ENCODE measurements at regions not wholly inside any gene's neighbourhood (a gene's known extent, or its start where the extent isn't known, plus 50 kb on each side); places are given as distances from the start of the nearest gene placed in this dataset.

DNA sequence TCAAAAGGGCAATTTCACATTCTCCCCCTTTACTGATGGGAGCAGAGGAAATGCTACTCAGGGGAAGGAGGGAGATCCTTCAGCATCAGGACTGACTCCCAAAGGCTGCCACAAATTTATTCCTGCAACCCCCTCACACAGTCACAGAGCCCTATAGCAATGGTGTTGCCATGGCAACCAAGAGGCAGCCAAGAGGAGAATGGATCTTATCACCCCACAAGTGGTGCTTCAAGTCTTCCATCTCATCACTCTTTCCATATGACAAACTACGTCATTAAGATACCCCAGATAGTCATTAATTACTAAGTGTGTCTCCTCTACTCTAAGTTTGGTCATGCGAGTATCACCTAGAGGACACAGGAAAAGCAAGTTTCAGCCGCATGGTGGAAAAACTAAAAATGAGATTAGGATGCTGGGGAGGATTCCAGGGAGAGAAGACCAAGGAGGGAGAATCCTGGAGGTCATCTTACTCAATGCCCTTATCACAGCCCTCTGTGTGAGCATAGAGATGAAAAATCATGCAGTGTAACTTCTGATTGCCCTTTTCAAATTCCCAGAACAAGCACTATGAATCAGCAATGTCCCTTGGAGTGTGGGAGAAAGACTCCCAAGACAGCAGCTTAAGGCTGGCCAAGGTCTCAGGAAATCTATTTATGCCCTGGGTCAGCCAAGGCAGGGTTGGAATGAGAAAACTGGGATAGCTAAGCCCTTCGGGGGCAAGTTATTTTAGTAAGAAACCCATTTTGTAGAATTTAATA, 885.7 kb upstream of the KLHL29 start:
- ChIA-PET POLR2A (no interaction called here), CTCF (no interaction called here)
- DNase-seq (ENCODE audit: low read depth, low spot score) (no peak), ATAC-seq (no peak)
- no peaks in the 10 kb centered on the region for H3K4me1 ChIP-seq (ENCODE audit: control insufficient read depth, insufficient read depth, low read length)
- H3K36me3 ChIP-seq (ENCODE audit: control insufficient read depth, insufficient read depth, low read length): no peaks in the 10 kb centered on the region
- in situ Hi-C loops (cut with HindIII; ENCODE audit: low pct_unique_long_range_greater_than_20kb, low sequenced_read_pairs): no loop called here
- TF ChIP-seq, protein P1, sequence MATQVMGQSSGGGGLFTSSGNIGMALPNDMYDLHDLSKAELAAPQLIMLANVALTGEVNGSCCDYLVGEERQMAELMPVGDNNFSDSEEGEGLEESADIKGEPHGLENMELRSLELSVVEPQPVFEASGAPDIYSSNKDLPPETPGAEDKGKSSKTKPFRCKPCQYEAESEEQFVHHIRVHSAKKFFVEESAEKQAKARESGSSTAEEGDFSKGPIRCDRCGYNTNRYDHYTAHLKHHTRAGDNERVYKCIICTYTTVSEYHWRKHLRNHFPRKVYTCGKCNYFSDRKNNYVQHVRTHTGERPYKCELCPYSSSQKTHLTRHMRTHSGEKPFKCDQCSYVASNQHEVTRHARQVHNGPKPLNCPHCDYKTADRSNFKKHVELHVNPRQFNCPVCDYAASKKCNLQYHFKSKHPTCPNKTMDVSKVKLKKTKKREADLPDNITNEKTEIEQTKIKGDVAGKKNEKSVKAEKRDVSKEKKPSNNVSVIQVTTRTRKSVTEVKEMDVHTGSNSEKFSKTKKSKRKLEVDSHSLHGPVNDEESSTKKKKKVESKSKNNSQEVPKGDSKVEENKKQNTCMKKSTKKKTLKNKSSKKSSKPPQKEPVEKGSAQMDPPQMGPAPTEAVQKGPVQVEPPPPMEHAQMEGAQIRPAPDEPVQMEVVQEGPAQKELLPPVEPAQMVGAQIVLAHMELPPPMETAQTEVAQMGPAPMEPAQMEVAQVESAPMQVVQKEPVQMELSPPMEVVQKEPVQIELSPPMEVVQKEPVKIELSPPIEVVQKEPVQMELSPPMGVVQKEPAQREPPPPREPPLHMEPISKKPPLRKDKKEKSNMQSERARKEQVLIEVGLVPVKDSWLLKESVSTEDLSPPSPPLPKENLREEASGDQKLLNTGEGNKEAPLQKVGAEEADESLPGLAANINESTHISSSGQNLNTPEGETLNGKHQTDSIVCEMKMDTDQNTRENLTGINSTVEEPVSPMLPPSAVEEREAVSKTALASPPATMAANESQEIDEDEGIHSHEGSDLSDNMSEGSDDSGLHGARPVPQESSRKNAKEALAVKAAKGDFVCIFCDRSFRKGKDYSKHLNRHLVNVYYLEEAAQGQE (IDR thresholded peaks at IDR 0.05; ENCODE audit: insufficient read depth in 1 of 2, low read depth in 2 of 2, low read length in 1 of 2): no peak
- TF ChIP-seq TCF7L2 (IDR thresholded peaks at IDR 0.05; ENCODE audit: low read depth, low read length): no peak
- TF ChIP-seq SIN3A (IDR thresholded peaks at IDR 0.05; ENCODE audit: borderline replicate concordance, insufficient read depth, low read depth, low read length): no peak
- TF ChIP-seq, protein P2, sequence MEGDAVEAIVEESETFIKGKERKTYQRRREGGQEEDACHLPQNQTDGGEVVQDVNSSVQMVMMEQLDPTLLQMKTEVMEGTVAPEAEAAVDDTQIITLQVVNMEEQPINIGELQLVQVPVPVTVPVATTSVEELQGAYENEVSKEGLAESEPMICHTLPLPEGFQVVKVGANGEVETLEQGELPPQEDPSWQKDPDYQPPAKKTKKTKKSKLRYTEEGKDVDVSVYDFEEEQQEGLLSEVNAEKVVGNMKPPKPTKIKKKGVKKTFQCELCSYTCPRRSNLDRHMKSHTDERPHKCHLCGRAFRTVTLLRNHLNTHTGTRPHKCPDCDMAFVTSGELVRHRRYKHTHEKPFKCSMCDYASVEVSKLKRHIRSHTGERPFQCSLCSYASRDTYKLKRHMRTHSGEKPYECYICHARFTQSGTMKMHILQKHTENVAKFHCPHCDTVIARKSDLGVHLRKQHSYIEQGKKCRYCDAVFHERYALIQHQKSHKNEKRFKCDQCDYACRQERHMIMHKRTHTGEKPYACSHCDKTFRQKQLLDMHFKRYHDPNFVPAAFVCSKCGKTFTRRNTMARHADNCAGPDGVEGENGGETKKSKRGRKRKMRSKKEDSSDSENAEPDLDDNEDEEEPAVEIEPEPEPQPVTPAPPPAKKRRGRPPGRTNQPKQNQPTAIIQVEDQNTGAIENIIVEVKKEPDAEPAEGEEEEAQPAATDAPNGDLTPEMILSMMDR (IDR thresholded peaks at IDR 0.05): no peak
- TF ChIP-seq POLR2AphosphoS5 (IDR thresholded peaks at IDR 0.05; ENCODE audit: low read depth, low read length): no peak
- intact Hi-C loops (cut with micrococcal nuclease; ENCODE audit: unreplicated experiment): no loop called here
- no peak overlapping the region for H3K4me3 ChIP-seq (ENCODE audit: low read depth in 2 of 2, low read length in 2 of 2)
- H3K27me3 ChIP-seq (ENCODE audit: control insufficient read depth, insufficient read depth, low read length): no peaks in the 10 kb centered on the region
- BruUV-seq (replicated peaks): no TSS peak
- H3K9me3 ChIP-seq (ENCODE audit: control insufficient read depth, insufficient read depth, low read depth, low read length): no peaks in the 10 kb centered on the region
- H3K27ac ChIP-seq (ENCODE audit: low read length): no peak overlapping the region

DNA sequence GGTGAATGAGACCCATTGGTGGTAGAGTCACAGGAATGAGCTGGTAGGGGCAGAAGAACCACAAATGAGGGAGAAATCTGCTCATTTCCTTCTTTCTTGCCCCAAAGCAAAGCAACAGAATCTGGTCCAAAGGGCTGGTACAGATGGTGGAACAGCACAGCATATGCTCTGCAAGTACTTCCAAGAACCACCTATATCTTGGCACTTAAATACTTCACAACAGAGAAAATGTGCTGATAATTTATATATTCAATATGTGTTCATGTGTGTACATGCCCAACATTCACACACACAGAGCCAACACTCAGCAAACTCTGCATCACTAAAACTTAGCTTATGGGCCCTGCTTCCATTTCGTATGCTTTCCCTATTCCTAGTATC, 884.4 kb upstream of the KLHL29 start:
- POLR2A ChIA-PET: no interaction called here
- Histone ChIP-seq H3K4me3 (ENCODE audit: low read depth in 2 of 2, low read length in 2 of 2) (no peak overlapping the region), H3K36me3 (ENCODE audit: control insufficient read depth, insufficient read depth, low read length) (no peaks in the 10 kb centered on the region), H3K27ac (ENCODE audit: low read length) (no peak overlapping the region), H3K9me3 (ENCODE audit: control insufficient read depth, insufficient read depth, low read depth, low read length) (no peaks in the 10 kb centered on the region), H3K27me3 (ENCODE audit: control insufficient read depth, insufficient read depth, low read length) (no peaks in the 10 kb centered on the region), H3K4me1 (ENCODE audit: control insufficient read depth, insufficient read depth, low read length) (no peaks in the 10 kb centered on the region)
- ATAC-seq: no peak
- DNase-seq (ENCODE audit: low read depth, low spot score): no peak
- CTCF ChIA-PET: no interaction called here
- in situ Hi-C loops (cut with HindIII; ENCODE audit: low pct_unique_long_range_greater_than_20kb, low sequenced_read_pairs) (no loop called here), intact Hi-C loops (cut with micrococcal nuclease; ENCODE audit: unreplicated experiment) (no loop called here)
- TF ChIP-seq POLR2AphosphoS5 (IDR thresholded peaks at IDR 0.05; ENCODE audit: low read depth, low read length) (no peak), TCF7L2 (IDR thresholded peaks at IDR 0.05; ENCODE audit: low read depth, low read length) (no peak), SIN3A (IDR thresholded peaks at IDR 0.05; ENCODE audit: borderline replicate concordance, insufficient read depth, low read depth, low read length) (no peak)
- TF ChIP-seq, protein P2 (IDR thresholded peaks at IDR 0.05): no peak
- TF ChIP-seq, protein P1 (IDR thresholded peaks at IDR 0.05; ENCODE audit: insufficient read depth in 1 of 2, low read depth in 2 of 2, low read length in 1 of 2): no peak
- no TSS peak for BruUV-seq (replicated peaks)

All from Panc1 (cell line).